ENCODE measurements at regions not wholly inside any gene's neighbourhood (a gene's known extent, or its start where the extent isn't known, plus 50 kb on each side); places are given as distances from the start of the nearest gene placed in this dataset.

DNA sequence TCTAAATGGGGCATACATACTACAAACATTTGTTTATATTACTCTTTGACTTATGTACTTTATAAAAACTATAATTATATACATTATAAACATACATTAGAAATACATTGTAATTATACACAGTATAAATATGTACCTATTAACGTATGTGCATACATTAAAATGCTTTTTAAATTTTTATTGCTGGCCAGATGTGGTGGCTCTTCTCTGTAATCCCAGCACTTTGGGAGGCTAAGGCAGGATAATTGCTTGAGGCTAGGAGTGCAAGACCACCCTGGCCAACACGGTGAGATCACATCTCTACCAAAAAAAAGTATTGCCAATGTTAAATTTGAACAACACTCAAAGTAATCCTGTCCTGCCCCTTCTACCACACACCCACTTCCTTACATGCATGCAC lies 1037.0 kb downstream of the GRM8 start:
- TF ChIP-seq, protein P1, sequence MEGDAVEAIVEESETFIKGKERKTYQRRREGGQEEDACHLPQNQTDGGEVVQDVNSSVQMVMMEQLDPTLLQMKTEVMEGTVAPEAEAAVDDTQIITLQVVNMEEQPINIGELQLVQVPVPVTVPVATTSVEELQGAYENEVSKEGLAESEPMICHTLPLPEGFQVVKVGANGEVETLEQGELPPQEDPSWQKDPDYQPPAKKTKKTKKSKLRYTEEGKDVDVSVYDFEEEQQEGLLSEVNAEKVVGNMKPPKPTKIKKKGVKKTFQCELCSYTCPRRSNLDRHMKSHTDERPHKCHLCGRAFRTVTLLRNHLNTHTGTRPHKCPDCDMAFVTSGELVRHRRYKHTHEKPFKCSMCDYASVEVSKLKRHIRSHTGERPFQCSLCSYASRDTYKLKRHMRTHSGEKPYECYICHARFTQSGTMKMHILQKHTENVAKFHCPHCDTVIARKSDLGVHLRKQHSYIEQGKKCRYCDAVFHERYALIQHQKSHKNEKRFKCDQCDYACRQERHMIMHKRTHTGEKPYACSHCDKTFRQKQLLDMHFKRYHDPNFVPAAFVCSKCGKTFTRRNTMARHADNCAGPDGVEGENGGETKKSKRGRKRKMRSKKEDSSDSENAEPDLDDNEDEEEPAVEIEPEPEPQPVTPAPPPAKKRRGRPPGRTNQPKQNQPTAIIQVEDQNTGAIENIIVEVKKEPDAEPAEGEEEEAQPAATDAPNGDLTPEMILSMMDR (conservative IDR thresholded peaks at IDR 0.05): no peak
- TF ChIP-seq EZH2 (IDR thresholded peaks at IDR 0.05; ENCODE audit: low read depth): no peak
